ENCODE measurements at regions not wholly inside any gene's neighbourhood (a gene's known extent, or its start where the extent isn't known, plus 50 kb on each side); places are given as distances from the start of the nearest gene placed in this dataset.
A peak's percentile ranks its signal among the peaks of the same experiment; 100 is the strongest.

DNA sequence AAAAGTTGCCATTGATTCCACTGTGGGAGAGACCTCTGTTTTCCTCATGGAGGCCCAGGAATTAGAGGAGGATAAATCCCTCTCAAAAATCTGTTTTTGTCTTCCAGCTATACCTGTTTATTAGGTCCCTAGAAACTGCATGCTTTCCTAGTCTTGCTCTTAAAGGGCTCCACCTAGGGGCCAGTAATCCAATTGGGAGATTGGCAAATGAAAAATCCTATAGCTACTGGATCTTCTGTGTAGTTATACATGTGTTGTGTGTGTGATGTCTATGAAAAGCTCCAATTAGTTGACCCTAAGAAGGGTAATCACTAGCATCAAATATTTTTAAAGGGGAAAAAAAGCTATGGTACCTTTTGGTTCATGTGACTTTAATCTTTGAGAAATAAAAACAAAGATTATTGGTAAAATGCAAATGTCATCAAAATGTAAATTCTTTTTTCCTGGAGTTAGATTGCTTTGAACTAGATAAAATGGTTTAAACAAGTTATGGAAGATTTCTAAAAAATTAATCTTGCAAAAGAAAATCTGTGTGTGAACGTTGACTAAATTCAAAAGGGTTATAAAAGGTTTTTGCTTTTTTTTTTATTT, 63.4 kb upstream of the C1QTNF9B start:
- DNase-seq (ENCODE audit: low read depth), result no peak
- H3K27me3 ChIP-seq (ENCODE audit: control insufficient read depth, insufficient read depth, low read length), result no peaks in the 10 kb centered on the region
- H3K4me3 ChIP-seq (ENCODE audit: low read depth, low read length), result no peak overlapping the region
- TF ChIP-seq, protein P1, sequence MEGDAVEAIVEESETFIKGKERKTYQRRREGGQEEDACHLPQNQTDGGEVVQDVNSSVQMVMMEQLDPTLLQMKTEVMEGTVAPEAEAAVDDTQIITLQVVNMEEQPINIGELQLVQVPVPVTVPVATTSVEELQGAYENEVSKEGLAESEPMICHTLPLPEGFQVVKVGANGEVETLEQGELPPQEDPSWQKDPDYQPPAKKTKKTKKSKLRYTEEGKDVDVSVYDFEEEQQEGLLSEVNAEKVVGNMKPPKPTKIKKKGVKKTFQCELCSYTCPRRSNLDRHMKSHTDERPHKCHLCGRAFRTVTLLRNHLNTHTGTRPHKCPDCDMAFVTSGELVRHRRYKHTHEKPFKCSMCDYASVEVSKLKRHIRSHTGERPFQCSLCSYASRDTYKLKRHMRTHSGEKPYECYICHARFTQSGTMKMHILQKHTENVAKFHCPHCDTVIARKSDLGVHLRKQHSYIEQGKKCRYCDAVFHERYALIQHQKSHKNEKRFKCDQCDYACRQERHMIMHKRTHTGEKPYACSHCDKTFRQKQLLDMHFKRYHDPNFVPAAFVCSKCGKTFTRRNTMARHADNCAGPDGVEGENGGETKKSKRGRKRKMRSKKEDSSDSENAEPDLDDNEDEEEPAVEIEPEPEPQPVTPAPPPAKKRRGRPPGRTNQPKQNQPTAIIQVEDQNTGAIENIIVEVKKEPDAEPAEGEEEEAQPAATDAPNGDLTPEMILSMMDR (IDR thresholded peaks at IDR 0.05; ENCODE audit: insufficient read depth, low read length, poor library complexity, severe bottlenecking), result peak; percentile 82
- H3K36me3 ChIP-seq (ENCODE audit: control insufficient read depth, insufficient read depth, low read length), result no peaks in the 10 kb centered on the region

DNA sequence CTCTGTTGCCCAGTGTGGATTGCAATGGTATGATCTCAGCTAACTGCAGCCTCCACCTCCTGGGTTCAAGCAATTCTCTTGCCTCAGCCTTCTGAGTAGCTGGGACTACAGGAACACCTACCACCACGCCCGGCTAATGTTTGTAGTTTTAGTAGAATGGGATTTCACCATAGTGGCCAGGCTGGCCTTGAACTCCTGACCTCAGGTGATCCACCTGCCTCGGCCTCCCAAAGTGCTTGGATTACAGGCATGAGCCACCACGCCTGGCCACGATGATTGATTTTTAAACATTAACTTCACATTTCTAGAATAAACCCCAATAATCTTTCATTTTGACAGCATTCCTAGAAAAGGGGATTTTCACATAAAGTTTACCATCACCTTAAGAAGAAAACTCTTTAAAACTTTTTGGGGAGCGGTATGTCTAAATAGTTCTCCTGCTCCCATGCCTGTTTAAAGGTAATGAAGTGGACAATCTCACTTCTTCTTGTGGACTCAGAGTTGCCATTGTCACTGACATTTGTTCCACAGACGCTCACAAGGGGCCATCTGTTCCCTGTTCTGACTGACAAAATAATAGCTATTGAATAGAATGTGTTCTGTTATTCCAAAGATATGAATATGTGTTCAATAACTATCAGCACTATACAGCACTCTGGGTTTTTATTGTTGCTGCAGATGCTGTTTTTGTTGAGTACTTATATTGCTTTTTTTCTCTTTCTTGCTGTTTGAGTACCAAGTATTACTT, 66.1 kb upstream of the C1QTNF9B start:
- no peak for DNase-seq (ENCODE audit: low read depth)
- H3K27me3 ChIP-seq (ENCODE audit: control insufficient read depth, insufficient read depth, low read length), result no peaks in the 10 kb centered on the region
- no peak overlapping the region for H3K4me3 ChIP-seq (ENCODE audit: low read depth, low read length)
- TF ChIP-seq, protein P1 (IDR thresholded peaks at IDR 0.05; ENCODE audit: insufficient read depth, low read length, poor library complexity, severe bottlenecking), result no peak
- no peaks in the 10 kb centered on the region for H3K36me3 ChIP-seq (ENCODE audit: control insufficient read depth, insufficient read depth, low read length)

DNA sequence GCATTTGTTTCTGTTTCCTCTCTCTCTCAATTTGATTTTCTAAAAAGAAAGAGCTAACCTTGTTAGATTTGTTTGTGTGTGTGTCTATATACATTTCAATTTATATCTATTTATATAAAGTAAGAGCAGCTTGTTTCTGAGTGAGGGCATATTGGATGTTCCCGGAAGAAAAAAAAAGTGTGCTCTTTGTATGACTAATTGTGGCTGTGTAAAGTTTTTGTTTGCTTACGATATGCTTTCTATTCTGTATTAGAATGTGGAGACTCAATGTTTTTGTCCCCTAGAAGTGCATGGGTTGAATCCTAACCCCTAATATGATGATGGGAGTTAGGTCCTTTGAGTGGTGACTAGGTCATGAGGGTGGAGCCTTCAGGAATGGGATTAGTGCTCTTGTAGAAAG, 66.6 kb upstream of the C1QTNF9B start:
- no peak for DNase-seq (ENCODE audit: low read depth)
- Histone ChIP-seq H3K36me3 (ENCODE audit: control insufficient read depth, insufficient read depth, low read length) (no peaks in the 10 kb centered on the region), H3K27me3 (ENCODE audit: control insufficient read depth, insufficient read depth, low read length) (no peaks in the 10 kb centered on the region), H3K4me3 (ENCODE audit: low read depth, low read length) (no peak overlapping the region)
- TF ChIP-seq, protein P1 (IDR thresholded peaks at IDR 0.05; ENCODE audit: insufficient read depth, low read length, poor library complexity, severe bottlenecking), result no peak

DNA sequence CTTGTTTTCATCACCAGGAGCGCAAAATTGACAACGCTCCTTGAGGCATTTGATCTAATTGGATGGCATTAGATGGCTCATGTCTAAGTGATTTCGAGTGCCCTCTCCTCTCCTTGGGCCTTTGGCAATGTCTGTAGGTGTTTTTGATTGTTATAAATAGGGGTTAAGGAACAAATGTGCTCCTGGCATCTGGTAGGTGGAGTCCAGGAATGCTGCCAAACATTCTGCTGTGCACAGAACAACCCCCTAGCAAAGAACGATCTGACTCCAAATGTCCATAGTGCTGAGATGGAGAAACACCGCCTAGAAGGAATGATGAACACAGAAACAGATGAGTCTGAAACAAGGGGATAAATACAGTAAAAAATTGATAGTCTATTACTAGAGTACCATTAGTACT, 68.0 kb upstream of the C1QTNF9B start:
- Histone ChIP-seq H3K27me3 (ENCODE audit: control insufficient read depth, insufficient read depth, low read length) (no peaks in the 10 kb centered on the region), H3K4me3 (ENCODE audit: low read depth, low read length) (no peak overlapping the region), H3K36me3 (ENCODE audit: control insufficient read depth, insufficient read depth, low read length) (no peaks in the 10 kb centered on the region)
- TF ChIP-seq, protein P1 (IDR thresholded peaks at IDR 0.05; ENCODE audit: insufficient read depth, low read length, poor library complexity, severe bottlenecking), result no peak
- DNase-seq (ENCODE audit: low read depth), result no peak

DNA sequence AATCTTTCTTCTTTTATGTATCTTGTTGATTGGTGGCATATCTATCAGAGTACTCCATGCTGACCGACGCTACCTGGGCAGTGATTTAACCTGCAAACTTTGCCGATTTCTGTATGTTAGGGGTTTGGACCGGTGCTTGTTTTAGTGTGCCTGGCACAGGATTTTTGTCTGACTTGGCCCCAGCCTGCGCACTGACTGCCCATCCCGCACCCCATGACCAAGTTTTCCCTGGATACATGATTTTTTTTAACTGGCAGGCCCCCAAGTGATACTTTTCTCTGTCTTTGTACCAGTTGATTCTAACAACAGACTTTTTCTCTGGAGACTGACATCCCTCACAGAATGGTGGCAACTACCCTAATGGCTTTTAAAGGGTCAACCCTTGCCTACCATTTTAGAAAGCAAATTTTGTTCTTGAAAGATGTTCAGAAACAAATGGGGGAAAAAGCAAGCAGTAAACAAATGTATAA, 69.0 kb upstream of the C1QTNF9B start:
- DNase-seq (ENCODE audit: low read depth), result no peak
- H3K4me3 ChIP-seq (ENCODE audit: low read depth, low read length), result no peak overlapping the region
- no peaks in the 10 kb centered on the region for H3K27me3 ChIP-seq (ENCODE audit: control insufficient read depth, insufficient read depth, low read length)
- TF ChIP-seq, protein P1 (IDR thresholded peaks at IDR 0.05; ENCODE audit: insufficient read depth, low read length, poor library complexity, severe bottlenecking), result no peak
- H3K36me3 ChIP-seq (ENCODE audit: control insufficient read depth, insufficient read depth, low read length), result no peaks in the 10 kb centered on the region
